ENCODE measurements at regions not wholly inside any gene's neighbourhood (a gene's known extent, or its start where the extent isn't known, plus 50 kb on each side); places are given as distances from the start of the nearest gene placed in this dataset.

DNA sequence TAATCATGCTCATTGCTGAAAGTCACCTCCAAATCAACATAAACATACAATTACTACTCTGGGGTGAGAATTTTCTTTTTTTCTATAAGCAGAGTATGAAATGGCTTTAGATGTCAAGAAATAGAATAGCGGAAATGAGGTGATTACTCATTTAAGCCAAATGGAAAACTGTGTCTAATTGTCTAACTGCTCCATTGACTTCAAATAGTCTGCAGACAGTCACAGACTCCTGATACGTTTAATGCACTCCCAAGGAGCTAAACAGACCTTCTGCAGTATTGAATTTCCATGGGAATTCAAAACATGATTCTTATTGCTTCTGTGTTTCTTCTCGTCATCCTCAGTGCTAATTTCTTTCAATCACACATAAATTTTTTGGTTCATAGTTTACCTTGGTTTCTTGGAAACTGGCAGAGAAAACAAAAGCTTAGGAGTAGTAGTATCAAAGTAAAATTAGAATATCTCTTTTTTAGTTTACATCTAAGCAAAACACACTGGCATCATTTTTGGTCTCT, 865.2 kb upstream of the SLC10A2 start:
- H3K4me1 ChIP-seq (ENCODE audit: insufficient read depth, low read length, severe bottlenecking): no peaks in the 10 kb centered on the region
- no peaks in the 10 kb centered on the region; the same call in 1 of the 2 replicates for H3K9me3 ChIP-seq (ENCODE audit: low read length)
- no peak overlapping the region for H3K27ac ChIP-seq (ENCODE audit: low read depth, low read length, poor library complexity, severe bottlenecking)
- H3K27me3 ChIP-seq (ENCODE audit: insufficient read depth, low read length): no peaks in the 10 kb centered on the region
- H3K79me2 ChIP-seq (ENCODE audit: insufficient read depth, low read length): no peaks in the 10 kb centered on the region
- no peak overlapping the region for H2AFZ ChIP-seq (ENCODE audit: low read length)
- no peaks in the 10 kb centered on the region for H3K36me3 ChIP-seq (ENCODE audit: insufficient read depth, low read length)
- H3F3A ChIP-seq (ENCODE audit: insufficient read depth, low read length): no peaks in the 10 kb centered on the region
- H3K4me2 ChIP-seq (ENCODE audit: low read length): no peak overlapping the region
- H3K9ac ChIP-seq (ENCODE audit: low read length): no peak overlapping the region
- TF ChIP-seq, protein P1, sequence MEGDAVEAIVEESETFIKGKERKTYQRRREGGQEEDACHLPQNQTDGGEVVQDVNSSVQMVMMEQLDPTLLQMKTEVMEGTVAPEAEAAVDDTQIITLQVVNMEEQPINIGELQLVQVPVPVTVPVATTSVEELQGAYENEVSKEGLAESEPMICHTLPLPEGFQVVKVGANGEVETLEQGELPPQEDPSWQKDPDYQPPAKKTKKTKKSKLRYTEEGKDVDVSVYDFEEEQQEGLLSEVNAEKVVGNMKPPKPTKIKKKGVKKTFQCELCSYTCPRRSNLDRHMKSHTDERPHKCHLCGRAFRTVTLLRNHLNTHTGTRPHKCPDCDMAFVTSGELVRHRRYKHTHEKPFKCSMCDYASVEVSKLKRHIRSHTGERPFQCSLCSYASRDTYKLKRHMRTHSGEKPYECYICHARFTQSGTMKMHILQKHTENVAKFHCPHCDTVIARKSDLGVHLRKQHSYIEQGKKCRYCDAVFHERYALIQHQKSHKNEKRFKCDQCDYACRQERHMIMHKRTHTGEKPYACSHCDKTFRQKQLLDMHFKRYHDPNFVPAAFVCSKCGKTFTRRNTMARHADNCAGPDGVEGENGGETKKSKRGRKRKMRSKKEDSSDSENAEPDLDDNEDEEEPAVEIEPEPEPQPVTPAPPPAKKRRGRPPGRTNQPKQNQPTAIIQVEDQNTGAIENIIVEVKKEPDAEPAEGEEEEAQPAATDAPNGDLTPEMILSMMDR (IDR thresholded peaks at IDR 0.05; ENCODE audit: low read length): no peak
- TF ChIP-seq EZH2 (IDR thresholded peaks at IDR 0.05; ENCODE audit: borderline replicate concordance, low read length): no peak
- no peaks in the 10 kb centered on the region for H3K9me2 ChIP-seq (ENCODE audit: low read depth, low read length)
- no peak overlapping the region for H3K4me3 ChIP-seq (ENCODE audit: low read depth, low read length, poor library complexity, severe bottlenecking)
- H4K20me1 ChIP-seq (ENCODE audit: insufficient read depth, low read length): no peaks in the 10 kb centered on the region

DNA sequence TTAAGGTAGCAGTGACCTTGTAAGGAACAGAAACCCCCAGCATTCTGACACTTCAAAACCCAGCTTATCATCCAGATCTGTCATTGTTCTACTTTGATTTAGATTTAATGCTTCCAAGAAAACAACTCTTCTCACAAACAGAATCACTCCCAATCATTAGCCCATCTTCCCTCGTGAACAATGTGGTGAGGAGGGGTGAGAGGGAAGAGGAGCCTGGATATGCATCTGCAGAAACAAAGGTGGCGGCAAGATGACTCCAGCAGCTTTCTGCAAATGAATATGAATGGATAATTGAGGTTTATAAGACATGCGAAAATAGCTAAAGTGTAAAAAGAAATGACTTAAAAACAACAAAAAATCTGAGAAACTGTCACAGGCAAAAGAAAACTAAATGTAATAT, 859.9 kb upstream of the SLC10A2 start:
- no peak overlapping the region for H3K4me3 ChIP-seq (ENCODE audit: low read depth, low read length, poor library complexity, severe bottlenecking)

DNA sequence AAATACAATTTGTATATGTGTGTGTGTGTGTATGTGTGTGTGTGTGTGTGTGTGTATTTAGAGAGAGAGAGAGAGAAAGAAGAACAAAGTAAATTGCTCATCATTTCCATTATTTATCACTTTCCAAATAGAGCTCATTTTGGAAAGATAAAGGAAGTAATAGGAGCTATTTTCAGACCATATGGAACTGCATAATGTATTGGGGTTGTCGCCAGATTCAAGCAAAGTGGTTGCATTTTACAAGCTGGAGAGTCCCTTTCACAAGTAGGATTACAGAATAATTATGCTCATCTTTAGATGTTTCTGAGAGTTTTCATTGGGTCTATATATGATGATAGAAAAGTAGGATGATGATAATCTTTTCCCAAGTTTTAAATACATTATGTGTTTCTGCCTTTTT, 842.7 kb upstream of the SLC10A2 start:
- Histone ChIP-seq H3K79me2 (ENCODE audit: insufficient read depth, low read length) (no peaks in the 10 kb centered on the region), H3K4me2 (ENCODE audit: low read length) (no peak overlapping the region), H3K9me2 (ENCODE audit: low read depth, low read length) (no peaks in the 10 kb centered on the region; the same call in 1 of the 2 replicates), H4K20me1 (ENCODE audit: insufficient read depth, low read length) (no peaks in the 10 kb centered on the region), H2AFZ (ENCODE audit: low read length) (no peak overlapping the region), H3K9me3 (ENCODE audit: low read length) (no peaks in the 10 kb centered on the region), H3K36me3 (ENCODE audit: insufficient read depth, low read length) (no peaks in the 10 kb centered on the region), H3K9ac (ENCODE audit: low read length) (no peak overlapping the region), H3F3A (ENCODE audit: insufficient read depth, low read length) (no peaks in the 10 kb centered on the region), H3K27ac (ENCODE audit: low read depth, low read length, poor library complexity, severe bottlenecking) (no peak overlapping the region), H3K4me1 (ENCODE audit: insufficient read depth, low read length, severe bottlenecking) (no peaks in the 10 kb centered on the region), H3K4me3 (ENCODE audit: low read depth, low read length, poor library complexity, severe bottlenecking) (no peak overlapping the region), H3K27me3 (ENCODE audit: insufficient read depth, low read length) (no peaks in the 10 kb centered on the region)
- TF ChIP-seq EZH2 (IDR thresholded peaks at IDR 0.05; ENCODE audit: borderline replicate concordance, low read length): no peak
- TF ChIP-seq, protein P1 (IDR thresholded peaks at IDR 0.05; ENCODE audit: low read length): no peak

More for the DNA sequence above, 859.9 kb upstream of the SLC10A2 start:
- no peaks in the 10 kb centered on the region for H4K20me1 ChIP-seq (ENCODE audit: insufficient read depth, low read length)
- TF ChIP-seq, protein P1 (IDR thresholded peaks at IDR 0.05; ENCODE audit: low read length): no peak
- no peak for TF ChIP-seq EZH2 (IDR thresholded peaks at IDR 0.05; ENCODE audit: borderline replicate concordance, low read length)
- no peaks in the 10 kb centered on the region for H3F3A ChIP-seq (ENCODE audit: insufficient read depth, low read length)
- H3K27ac ChIP-seq (ENCODE audit: low read depth, low read length, poor library complexity, severe bottlenecking): no peak overlapping the region
- no peak overlapping the region for H2AFZ ChIP-seq (ENCODE audit: low read length)
- H3K9me2 ChIP-seq (ENCODE audit: low read depth, low read length): no peaks in the 10 kb centered on the region
- H3K27me3 ChIP-seq (ENCODE audit: insufficient read depth, low read length): no peaks in the 10 kb centered on the region
- no peak overlapping the region for H3K9ac ChIP-seq (ENCODE audit: low read length)
- no peaks in the 10 kb centered on the region for H3K79me2 ChIP-seq (ENCODE audit: insufficient read depth, low read length)
- no peaks in the 10 kb centered on the region for H3K9me3 ChIP-seq (ENCODE audit: low read length)
- H3K4me1 ChIP-seq (ENCODE audit: insufficient read depth, low read length, severe bottlenecking): no peaks in the 10 kb centered on the region
- H3K36me3 ChIP-seq (ENCODE audit: insufficient read depth, low read length): no peaks in the 10 kb centered on the region
- H3K4me2 ChIP-seq (ENCODE audit: low read length): no peak overlapping the region
